HK-2 (cell line): ENCODE measurements at regions not wholly inside any gene's neighbourhood (a gene's known extent, or its start where the extent isn't known, plus 50 kb on each side); places are given as distances from the start of the nearest gene placed in this dataset.
A peak's percentile ranks its signal among the peaks of the same experiment; 100 is the strongest.
"Not testable (repeated sequence)": the region's sequence is repeated elsewhere in the genome, so short reads cannot be mapped to it uniquely, and the experiment has no call there.

Source experiments
- DNase-seq: peaks from one replicate; pipeline ENCODE4 v3.0.0-alpha.2; 2018; ENCODE audit not compliant: unreplicated experiment

DNA sequence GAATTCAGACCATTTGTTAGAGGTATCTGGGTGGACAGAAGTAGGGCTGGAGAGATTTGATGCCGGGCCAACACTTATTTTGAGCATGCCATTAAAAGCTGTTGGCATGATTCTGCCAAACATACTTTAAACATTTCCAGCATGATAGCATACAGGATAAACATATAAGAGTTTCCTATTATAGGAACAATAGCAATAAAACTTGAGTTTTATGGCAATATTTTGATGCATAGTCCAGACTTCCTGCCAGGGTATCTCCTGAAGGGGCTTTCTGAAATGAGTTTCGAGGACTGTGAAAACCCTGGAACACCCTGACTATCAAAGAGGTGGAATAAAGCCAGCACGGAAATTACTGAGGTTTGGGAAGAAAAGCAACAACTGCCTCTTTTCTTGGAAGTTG lies 1398.0 kb upstream of the NXPH2 start:
- DNase-seq: no peak

DNA sequence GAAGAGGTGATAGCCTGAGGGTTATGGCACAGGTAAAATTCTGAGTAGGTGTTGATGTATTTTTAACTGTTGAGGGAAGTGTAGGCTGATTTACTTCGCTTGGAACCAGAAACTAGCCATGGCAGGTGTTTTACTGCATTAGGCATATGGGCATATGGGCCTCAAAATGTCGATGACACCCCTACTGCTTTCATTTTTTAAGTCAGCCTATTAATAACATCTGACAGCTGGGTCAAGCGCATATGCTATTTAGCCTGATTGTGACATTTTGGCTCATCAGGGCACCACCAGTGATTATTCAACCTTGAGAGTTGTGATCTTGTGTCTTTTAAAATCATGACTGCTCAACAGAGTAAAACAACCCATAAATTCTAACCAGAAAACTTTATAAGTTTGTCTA lies 1396.9 kb upstream of the NXPH2 start:
- no peak for DNase-seq

DNA sequence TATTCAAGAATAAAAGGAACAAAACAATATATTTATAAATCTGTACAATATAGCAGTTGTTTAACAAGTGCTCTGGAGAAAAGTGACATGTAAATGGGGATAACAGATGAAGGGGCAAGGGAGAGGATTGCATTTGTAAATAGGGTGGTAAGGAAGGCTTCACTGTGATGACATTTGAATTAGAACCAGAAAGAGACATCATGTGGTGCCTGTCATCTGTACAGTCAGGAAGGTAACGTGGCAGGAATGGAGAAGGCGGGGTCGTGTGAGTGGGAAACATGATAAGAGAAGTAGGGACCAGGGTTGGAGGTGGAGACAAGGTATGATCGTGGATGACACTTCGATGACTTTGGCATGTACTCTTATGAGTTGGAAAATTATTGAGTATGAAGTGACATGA lies 1393.6 kb upstream of the NXPH2 start:
- DNase-seq: no peak

DNA sequence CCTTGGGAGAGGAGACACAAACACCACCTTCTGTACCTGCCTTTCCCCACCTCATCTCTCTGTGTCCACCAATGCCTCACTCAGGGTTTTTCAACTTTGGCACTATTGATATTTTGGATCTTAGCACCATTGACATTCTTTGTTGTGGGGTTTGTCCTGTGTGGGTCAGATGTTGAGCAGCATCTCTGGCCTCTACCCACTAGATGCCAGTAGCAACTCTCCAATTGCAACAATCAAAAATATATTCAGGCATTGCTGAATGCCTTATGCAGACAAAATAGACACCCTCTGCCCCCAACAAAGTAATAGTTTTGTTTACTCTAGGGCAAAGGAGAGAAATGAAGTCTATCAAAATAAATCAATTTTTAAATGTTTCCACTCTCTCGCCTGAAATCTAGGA lies 1384.3 kb upstream of the NXPH2 start:
- DNase-seq: no peak

DNA sequence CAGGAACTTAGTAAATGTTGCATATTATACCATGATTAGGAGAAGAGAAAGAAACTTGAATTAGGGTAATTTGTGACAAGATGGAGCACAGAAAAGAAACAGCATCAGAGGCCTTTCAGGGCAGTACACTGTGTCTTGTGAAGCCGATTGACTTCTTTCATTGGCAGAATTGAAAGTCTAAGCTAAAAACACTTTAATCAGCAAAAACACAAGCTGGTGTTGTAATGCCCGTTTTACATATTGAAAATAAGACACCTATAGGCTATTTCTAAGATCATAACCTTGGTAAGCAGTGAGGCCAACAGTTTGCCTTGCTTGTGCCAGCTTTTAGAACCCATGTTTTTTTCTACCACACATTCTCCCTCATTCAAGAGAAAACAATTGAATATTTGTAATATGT lies 1378.1 kb upstream of the NXPH2 start:
- no peak for DNase-seq

DNA sequence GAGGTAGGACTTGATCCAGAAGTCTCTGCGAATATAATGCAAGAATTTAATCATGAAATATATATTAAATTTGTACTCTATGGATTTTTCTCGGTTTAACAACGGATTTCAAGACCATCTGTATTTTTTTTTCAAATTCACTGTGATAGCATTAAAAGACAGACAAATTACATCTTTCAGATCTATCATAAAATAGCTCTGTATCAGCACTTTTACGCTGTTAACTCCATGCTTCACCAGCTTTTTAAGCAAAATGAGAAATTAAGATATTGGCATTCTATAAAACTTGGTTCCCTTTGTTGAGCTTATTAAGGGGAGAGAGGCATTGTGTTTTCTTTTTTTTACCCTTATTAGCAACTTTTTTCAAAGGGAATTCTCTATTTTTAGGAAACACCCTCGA lies 1377.6 kb upstream of the NXPH2 start:
- no peak for DNase-seq

DNA sequence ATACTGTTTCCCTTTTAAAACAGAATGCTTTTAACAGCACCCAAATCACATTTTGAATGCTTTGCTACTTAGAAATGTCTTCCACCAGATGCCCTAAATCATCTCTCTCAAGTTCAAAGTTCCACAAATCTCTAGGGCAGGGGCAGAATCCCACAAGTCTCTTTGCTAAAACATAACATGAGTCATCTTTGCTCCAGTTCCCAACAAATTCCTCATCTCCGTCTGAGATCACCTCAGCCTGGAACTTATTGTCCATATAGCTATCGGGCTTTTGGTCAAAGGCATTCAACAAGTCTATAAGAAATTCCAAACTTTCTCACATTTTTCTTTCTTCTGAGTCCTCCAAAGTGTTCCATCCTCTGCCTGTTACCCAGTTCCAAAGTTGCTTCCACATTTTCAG lies 1374.5 kb upstream of the NXPH2 start:
- no peak for DNase-seq

DNA sequence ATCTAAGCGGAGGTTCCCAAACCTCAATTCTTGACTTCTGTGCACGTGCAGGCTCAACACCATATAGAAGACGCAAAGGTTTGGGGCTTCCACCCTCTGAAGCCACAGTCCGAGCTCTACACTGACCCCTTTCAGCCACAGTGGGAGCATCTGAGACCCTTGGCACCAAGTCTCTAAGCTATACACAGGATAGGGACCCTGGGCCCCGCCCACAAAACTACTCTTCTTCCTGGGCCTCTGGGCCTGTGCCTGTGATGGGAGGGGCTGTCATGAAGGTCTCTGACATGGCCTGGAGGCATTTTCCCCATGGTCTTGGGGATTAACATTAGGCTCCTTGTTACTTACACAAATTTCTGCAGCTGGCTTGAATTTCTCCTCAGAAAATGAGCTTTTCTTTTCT lies 1374.1 kb upstream of the NXPH2 start:
- no peak for DNase-seq

DNA sequence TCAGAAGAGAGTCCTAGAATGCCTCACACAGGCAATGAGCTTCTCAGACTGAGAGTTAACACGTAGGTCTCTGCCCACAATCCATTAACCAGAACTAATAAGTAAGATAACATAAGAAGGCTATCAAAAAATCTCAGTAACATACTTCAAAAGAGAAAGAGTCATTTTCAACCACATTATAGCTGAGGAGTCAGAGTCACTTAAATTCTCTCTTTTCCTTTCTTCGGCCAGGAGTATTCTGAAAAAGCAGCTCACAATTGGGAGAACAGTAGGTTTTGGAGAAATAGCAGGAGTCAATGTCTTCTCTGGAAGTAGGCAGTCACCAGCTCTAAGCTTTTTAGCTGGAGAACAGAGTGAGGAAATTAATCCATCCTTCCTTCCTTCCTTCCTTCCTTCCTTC lies 1364.4 kb upstream of the NXPH2 start:
- DNase-seq: no peak

DNA sequence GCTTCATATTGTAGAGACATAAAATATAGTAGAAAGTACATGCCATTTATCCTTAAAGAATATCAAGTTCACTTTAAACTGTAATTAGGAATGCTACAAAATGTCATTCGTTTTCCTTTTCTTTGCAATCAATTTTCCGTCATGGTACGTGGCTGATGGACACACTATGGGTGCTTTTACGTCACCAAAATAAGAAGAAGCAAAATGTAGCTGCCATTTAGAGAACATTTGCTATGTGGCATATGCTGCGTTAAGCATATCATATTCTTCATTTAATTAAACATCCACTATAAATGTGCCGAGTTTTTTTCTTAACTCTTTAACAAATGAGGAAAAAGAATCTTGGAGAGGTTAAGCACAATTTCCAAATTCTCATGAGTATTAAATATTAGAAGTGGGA lies 1358.5 kb upstream of the NXPH2 start:
- DNase-seq: no peak

DNA sequence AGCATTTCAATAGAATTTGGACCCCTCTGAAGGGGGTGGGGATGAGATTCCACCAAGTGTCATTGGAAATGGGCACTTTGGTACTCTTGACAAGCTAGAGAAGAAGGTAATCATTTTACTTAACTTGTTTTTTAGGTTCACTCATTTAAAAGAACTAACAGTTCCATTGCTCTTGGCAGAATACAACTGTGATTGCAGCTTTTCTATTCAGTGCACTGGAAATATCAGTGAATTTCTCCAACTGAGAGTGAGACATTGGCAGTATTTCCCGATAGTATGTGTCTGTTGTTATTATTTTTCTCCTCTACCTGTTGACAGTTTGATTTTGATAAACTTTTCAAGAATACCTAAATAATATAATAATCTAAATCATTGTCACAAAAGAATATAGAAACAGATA lies 1356.7 kb upstream of the NXPH2 start:
- no peak for DNase-seq

DNA sequence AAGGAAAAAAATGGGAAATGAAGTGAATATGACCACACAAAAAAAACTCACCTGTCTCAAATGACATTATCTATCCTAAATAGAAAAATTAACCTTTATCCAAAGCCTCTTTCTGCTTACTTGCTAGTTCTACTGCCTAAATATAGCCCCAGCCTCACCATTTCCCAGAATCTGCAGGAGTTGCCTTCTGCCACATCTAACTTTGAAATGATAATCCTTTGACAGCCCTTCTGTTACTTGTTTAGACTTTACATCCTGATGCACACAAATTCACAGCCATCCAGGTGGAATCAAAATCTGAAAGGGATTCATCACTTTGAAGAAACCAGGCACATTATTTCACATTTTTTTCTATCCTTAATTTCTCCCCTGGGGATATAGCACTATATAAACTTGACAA lies 1356.2 kb upstream of the NXPH2 start:
- DNase-seq: no peak

DNA sequence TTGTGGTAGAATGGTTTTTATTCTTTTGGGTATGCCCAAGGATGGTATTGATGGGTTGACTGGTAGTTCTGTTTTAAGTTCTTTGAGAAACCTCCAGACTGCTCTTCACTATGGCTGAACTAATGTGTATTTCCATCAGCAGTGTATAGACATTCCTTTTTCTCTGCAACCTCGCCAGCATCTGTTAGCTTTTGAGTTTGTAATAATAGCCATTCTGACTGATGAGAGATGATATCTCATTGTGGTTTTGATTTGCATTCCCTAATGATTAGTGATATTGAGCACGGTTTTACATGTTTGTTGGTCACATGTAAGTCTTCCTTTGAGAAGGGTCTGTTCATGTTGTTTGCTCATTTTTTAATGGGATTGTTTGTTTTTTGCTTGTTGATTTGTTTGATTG lies 1348.7 kb upstream of the NXPH2 start:
- no peak for DNase-seq

DNA sequence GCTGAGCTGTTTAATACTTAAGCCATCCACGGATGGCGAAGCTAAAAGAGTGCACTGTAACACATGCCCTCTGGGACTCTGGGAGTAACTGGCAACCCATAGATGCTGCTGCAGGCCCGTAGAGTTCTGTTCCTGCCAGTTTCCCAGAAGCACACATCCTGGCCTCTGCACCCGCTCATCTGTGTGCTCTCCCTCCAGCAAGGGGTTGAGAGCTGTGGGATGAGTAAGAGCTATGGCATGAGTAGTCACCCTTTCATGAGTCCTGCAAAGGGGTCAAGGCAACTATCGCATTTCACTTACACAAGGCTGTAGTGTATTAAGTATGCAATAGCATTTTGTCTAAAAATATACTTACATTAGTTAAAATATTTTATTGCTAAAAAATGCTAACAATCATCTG lies 1341.8 kb upstream of the NXPH2 start:
- peak; percentile 41 for DNase-seq

DNA sequence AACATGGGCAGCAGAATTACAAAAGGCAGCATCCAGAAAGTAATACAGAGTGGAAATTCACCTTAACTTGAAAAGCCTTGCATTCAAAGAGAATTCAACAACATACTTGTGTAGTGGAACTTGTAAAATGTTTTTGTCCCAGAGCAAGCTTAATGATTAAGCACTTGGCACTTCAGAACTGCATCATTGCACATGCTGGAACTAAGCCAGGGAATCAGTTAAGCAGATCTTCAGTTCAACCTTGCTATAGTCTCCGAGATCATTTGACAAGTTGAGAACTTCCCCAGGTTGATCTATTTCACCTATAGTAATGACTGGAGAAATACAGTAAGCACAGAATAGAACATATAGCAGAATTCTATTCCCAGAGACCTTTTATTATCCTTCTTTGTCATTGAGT lies 1337.2 kb upstream of the NXPH2 start:
- DNase-seq: peak; percentile 22

DNA sequence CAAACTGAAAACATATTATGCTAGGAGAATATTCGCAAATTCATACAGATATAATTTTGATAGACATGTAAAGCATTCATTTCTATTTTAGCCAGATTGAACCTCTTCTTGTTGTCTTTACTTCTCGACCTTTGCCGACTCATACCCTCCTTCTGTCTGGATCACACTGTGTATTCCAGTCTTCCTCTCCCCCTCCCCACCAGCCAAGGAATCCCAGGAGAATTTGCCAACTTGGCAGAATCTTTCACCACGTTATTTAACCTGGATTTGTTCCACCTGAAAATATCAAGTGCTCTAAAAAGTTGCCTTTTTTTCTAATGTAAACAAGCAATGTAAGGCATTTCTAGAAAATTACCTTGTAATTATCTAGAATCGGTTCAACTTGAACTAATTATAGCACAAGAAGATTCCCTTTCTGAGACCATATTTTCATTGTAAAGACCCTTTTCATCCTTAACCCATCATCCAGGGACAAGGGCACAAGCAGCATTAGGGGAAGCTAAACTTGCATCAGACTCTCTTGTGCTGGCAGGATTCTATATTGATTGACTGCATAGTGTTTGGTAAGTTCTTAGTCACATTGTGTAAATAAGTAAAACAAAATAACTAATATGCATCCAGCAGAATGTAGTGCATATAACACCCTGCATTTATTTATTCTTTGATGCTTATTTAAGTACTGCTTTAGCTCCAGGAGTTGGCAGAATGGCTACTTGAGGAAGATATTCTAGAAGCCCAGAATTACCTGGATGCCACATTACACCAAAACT lies 1328.7 kb upstream of the NXPH2 start:
- DNase-seq: no peak

DNA sequence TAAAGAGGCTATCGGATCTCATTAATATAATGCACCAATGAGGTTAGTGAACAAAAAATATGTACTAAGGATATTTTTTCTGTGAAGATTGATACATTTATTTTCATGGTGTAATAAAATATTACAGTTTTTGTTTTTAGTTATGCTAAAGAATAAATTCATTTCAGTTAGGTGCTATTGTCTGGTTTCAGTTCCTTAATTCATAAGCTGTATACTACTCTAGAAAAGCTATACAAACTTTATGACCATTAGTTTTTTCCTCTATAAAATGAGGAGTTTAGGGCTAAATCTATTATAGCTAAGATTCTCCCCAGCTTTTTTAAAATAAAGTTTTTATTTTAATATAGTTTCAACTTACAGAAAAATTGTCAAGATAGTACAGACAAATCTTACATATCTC lies 1311.7 kb upstream of the NXPH2 start:
- DNase-seq: no peak

DNA sequence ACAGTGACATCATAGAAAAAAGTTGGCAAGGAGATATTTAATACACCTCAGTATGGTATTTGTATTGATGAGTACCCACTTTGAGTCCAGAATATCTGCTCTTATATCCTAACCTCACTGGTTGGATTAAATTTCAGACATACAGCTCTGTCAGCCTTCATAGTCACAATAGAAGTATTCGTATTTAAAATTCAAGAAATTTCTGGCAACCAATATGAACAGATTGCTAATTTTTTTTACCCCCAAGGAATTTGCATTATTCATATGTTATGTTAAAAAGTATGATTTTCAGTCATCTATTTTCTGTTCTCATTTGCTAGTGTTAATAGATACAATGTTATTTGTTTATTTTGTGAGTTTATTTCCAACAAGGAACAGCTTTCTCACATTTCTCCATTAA lies 1306.8 kb upstream of the NXPH2 start:
- no peak for DNase-seq

DNA sequence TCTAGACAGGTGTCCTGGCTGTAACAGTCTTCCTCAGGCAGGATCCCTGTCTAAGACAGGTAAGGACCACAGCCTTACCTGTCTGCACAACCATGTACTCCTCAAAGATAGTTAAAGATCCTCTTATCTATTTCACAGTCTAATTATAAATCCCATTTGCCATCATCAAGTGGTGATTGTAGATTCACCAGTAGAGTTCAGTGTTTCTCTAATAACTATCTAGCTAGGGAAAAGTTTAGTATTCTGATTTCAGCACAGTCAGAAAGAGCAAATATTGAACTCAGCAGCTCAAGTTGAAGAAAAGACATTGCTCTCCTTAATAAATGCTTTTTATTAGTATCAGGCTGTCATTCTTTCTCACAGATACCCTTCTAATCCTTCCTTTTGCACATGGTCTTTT lies 1305.5 kb upstream of the NXPH2 start:
- no peak for DNase-seq

DNA sequence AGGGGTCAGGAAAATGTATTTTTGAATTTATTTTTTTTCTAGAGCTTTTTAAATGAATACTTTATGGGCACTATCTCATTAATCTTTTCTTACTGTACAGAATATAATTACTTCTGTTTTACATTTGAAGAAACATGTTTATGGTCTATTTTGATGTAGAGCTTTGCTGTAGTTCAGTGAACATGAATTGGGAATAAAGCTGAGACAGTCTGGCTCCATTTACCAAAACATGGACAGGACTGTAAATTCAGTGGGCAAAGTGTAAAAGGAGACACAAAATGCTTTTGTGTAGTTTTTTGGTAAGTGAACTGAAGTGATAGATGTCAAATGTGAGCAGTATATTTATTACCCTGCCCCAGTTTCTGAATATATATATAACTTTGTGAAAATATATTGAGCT lies 1298.8 kb upstream of the NXPH2 start:
- no peak for DNase-seq

DNA sequence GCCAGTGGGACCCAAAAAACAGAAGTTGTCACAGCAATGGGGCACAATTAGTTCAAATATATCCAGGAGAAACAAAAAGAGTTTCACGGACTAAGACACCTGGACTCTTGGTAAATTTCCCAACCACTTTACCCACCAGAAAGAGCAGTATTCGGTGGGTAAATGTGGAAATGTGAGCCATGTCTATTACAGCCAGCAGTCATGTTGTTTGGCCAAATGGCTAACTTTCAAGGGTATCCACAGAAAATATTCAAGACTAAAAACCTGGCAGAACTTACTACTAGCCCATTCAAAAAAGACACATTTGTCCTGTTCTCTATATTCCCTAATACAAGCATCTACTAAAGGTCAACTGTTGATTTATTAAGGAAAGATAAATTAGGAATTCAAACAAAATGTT lies 1296.0 kb upstream of the NXPH2 start:
- DNase-seq: no peak

DNA sequence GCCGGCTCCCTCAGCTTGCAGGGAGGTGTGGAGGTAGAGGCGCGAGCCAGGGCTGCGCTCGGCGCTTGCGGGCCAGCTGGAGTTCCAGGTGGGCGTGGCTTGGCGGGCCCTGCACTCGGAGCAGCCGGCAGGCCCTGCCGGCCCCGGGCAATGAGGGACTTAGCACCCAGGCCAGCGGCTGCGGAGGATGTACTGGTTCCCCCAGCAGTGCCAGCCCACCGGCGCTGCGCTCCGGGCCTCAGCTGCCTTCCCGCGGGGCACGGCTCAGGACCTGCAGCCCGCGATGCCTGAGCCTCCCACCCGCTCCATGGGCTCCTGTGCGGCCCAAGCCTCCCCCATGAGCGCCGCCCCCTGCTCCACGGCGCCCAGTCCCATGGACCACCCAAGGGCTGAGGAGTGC lies 1293.6 kb upstream of the NXPH2 start:
- not testable (repeated sequence) for DNase-seq

DNA sequence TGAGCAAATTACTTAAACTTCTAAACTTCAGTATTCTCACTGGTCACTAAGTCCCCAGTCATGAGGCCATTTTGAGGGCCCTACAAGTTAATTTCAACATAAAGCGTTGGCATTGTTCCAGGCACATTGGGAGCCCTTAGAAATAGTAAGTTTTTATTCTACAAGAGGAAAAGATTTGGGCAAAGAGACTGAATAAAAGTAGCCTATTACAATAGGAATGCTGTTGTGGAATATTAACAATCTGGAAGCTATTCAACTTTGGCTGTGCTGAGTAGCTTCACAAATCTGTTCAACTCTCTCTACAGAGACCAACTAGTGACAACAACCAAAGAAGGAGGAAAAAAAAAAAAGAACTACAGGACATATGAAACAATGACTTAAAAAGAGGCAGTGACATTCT lies 1287.5 kb upstream of the NXPH2 start:
- no peak for DNase-seq

DNA sequence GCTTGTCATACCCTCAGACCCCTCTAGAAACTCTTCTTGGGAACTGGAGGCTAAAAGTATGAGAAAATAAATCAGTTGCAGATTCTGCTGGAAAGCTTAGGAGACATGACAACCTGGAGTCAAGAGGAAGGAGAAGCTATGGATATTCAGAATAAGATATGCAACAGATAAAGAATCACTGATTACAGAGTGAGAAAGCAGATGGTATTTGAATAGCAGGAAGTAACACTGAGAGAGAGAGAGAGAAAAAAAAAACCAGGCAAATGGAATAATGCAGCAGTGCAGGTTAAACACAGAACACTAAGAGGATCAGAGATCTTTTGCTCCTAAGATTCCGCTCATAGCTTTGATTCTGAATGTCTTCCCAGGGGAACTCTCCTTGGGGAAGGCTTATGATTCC lies 1284.1 kb upstream of the NXPH2 start:
- DNase-seq: no peak
